ENCODE measurements at regions not wholly inside any gene's neighbourhood (a gene's known extent, or its start where the extent isn't known, plus 50 kb on each side); places are given as distances from the start of the nearest gene placed in this dataset.

DNA sequence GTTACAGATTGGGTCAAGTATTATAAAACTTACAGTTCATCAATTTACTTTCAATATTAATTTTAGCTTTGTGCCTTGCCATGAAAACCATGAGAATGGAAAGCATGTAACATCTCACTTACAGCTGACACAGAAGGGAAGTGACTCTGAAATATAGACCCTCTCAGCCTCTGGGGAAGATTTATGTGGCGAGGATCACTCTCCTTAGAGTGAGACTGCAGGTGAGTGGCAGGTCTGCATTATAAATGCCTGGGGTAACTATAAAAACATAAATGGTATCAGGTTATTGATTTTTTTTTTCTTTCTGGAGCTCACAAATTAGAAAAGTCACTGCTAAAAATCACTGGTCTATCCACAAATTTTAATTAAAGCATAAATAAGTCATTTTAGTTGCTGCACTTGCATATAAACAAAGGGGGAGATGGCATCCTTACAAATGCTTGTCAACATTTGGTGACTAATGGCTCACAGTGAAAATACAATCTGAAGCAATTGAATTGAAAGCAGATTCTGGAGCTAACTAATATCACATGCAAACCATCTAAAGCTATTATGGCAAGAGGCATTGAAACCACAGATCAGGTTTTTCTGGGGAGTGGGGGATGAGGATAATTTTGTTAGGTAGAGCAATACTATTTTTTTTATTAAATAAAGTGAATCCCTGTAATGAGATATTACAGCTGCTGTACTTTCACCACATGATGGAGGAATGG, 200.9 kb downstream of the TM2D1 start:
- no peaks in the 10 kb centered on the region for H3K27me3 ChIP-seq (ENCODE audit: control insufficient read depth in 1 of 2, insufficient read depth in 2 of 2, low read length in 1 of 2)
- no peak for DNase-seq
- no peaks in the 10 kb centered on the region for H3K4me1 ChIP-seq (ENCODE audit: control insufficient read depth in 1 of 2, insufficient read depth in 2 of 2, low read length in 2 of 2)
- H3K27ac ChIP-seq (ENCODE audit: low read depth in 1 of 2, low read length in 2 of 2), result no peak overlapping the region
- H3K9me3 ChIP-seq (ENCODE audit: control insufficient read depth, low read length), result no peaks in the 10 kb centered on the region
- H3K36me3 ChIP-seq (ENCODE audit: control insufficient read depth in 1 of 2, insufficient read depth in 2 of 2, low read length in 1 of 2), result no peaks in the 10 kb centered on the region
- intact Hi-C loops (cut with DNase I), result no loop called here
- H3K4me3 ChIP-seq (ENCODE audit: low read length in 2 of 2), result no peak overlapping the region
- 97 to 100% methylated on average over 1 of the region's 1 CpG for WGBS, 2 donors
- ATAC-seq (ENCODE audit: low FRiP score), result no peak

DNA sequence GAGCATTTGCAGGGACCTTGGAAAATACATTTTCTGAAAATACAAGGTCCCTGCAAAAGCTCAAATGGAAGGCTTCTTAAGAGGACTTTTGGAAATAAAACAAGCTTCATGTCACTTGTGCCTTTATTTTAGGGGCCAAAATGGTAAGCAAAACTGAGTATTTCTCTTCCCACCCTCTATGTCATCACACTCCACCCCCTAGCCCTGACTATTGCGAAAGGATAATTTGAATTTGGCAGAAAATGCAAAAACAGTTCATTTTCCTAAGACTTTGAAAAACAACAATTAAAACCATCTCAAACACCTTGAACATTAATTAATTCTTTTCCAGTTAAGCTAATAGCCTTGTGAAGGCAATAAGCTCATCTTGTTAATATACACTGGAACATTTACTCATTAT, 201.7 kb downstream of the TM2D1 start:
- no peak for ATAC-seq (ENCODE audit: low FRiP score)
- intact Hi-C loops (cut with DNase I), result no loop called here
- WGBS, 2 donors, result 89 to 100% methylated on average over 1 of the region's 1 CpG

DNA sequence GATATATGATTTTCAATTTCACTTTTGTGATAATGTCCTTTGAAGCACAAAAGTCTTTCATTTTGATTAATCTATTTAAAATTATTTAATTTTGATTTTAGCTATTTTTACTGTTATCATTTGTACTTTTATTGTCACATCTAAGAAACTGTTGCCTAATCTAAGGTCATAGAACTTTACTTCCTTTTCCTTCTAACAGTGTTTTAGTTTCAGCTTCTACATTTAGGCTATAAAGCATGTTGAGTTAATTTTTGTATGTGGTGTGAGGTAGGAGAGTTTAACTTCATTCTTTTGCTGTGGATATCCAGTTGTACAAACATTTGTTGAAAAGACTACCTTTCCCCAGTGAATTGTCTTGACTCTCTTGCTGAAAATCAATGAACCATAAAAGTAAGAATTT, 204.5 kb downstream of the TM2D1 start:
- DNase-seq, result no peak
- Histone ChIP-seq H3K27ac (ENCODE audit: low read depth in 1 of 2, low read length in 2 of 2) (no peak overlapping the region), H3K4me1 (ENCODE audit: control insufficient read depth in 1 of 2, insufficient read depth in 2 of 2, low read length in 2 of 2) (no peaks in the 10 kb centered on the region), H3K27me3 (ENCODE audit: control insufficient read depth in 1 of 2, insufficient read depth in 2 of 2, low read length in 1 of 2) (no peaks in the 10 kb centered on the region), H3K4me3 (ENCODE audit: low read length in 2 of 2) (no peak overlapping the region), H3K36me3 (ENCODE audit: control insufficient read depth in 1 of 2, insufficient read depth in 2 of 2, low read length in 1 of 2) (no peaks in the 10 kb centered on the region), H3K9me3 (ENCODE audit: control insufficient read depth, low read length) (no peaks in the 10 kb centered on the region)
- ATAC-seq (ENCODE audit: low FRiP score), result no peak
- intact Hi-C loops (cut with DNase I), result no loop called here

More for the DNA sequence above, 201.7 kb downstream of the TM2D1 start:
- Histone ChIP-seq H3K4me1 (ENCODE audit: control insufficient read depth in 1 of 2, insufficient read depth in 2 of 2, low read length in 2 of 2) (no peaks in the 10 kb centered on the region), H3K27me3 (ENCODE audit: control insufficient read depth in 1 of 2, insufficient read depth in 2 of 2, low read length in 1 of 2) (no peaks in the 10 kb centered on the region), H3K36me3 (ENCODE audit: control insufficient read depth in 1 of 2, insufficient read depth in 2 of 2, low read length in 1 of 2) (no peaks in the 10 kb centered on the region), H3K27ac (ENCODE audit: low read depth in 1 of 2, low read length in 2 of 2) (no peak overlapping the region), H3K9me3 (ENCODE audit: control insufficient read depth, low read length) (no peaks in the 10 kb centered on the region), H3K4me3 (ENCODE audit: low read length in 2 of 2) (no peak overlapping the region)
- DNase-seq, result no peak

DNA sequence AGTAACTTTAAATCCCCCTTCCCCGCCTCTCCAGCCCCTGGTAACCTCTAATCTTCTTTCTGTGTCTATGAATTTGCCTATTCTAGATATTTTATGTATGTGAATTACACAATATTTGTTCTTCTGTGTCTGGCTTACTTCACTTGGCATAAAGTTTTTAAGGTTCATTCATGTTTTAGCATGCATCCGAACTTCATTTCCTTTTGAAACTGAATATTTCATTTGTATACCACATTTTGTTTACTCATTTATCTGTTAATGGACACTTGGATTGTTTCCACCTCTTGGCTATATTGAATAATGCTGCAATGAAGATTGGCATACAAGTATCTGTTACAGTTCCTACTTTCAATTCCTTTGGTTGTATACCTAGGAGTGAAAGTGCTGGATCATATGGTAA, 205.3 kb downstream of the TM2D1 start:
- WGBS, 2 donors, result 87 to 92% methylated on average over 2 of the region's 2 CpGs
- Histone ChIP-seq H3K36me3 (ENCODE audit: control insufficient read depth in 1 of 2, insufficient read depth in 2 of 2, low read length in 1 of 2) (no peaks in the 10 kb centered on the region), H3K9me3 (ENCODE audit: control insufficient read depth, low read length) (no peaks in the 10 kb centered on the region), H3K27ac (ENCODE audit: low read depth in 1 of 2, low read length in 2 of 2) (no peak overlapping the region), H3K4me3 (ENCODE audit: low read length in 2 of 2) (no peak overlapping the region), H3K4me1 (ENCODE audit: control insufficient read depth in 1 of 2, insufficient read depth in 2 of 2, low read length in 2 of 2) (no peaks in the 10 kb centered on the region), H3K27me3 (ENCODE audit: control insufficient read depth in 1 of 2, insufficient read depth in 2 of 2, low read length in 1 of 2) (no peaks in the 10 kb centered on the region)
- intact Hi-C loops (cut with DNase I), result no loop called here
- DNase-seq (no peak), ATAC-seq (ENCODE audit: low FRiP score) (no peak)

DNA sequence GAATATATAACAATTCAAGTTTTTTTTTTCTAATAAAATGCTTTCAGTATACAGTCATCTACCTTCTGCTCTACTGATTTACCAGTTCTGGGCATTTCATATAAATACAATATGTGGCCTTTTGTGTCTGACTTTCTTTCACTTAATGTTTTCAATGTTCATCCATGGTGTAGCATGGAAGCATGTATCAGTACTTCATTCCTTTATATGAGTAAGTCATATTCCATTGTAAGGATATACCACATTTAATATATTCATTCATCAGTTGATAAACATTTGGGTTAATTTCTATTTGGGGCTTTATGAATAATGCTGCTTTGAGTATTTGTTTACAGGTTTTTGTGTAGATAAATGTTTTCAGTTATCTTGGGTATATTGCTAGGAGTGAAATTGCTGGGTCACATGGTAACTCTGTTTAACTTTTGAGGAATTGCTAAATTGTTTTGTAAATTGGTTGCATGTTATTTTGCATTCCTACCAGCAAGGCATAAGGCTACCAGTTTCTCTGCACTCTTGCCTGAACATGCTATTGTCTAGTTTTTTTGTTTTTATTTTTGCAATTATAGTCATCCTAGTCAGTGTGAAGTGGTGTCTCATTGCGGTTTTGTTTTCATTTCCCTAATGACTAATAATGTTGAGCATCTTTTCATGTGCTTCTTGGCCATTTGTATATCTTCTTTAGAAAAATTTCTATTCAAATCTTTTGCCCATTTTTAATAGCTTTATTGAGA, 206.1 kb downstream of the TM2D1 start:
- DNase-seq, result no peak
- H3K27ac ChIP-seq (ENCODE audit: low read depth in 1 of 2, low read length in 2 of 2), result no peak overlapping the region
- no peak overlapping the region for H3K4me3 ChIP-seq (ENCODE audit: low read length in 2 of 2)
- H3K9me3 ChIP-seq (ENCODE audit: control insufficient read depth, low read length), result no peaks in the 10 kb centered on the region
- H3K27me3 ChIP-seq (ENCODE audit: control insufficient read depth in 1 of 2, insufficient read depth in 2 of 2, low read length in 1 of 2), result no peaks in the 10 kb centered on the region
- WGBS, 2 donors, result 94 to 98% methylated on average over 1 of the region's 1 CpG
- intact Hi-C loops (cut with DNase I), result no loop called here
- H3K36me3 ChIP-seq (ENCODE audit: control insufficient read depth in 1 of 2, insufficient read depth in 2 of 2, low read length in 1 of 2), result no peaks in the 10 kb centered on the region
- no peaks in the 10 kb centered on the region for H3K4me1 ChIP-seq (ENCODE audit: control insufficient read depth in 1 of 2, insufficient read depth in 2 of 2, low read length in 2 of 2)
- ATAC-seq (ENCODE audit: low FRiP score), result no peak

DNA sequence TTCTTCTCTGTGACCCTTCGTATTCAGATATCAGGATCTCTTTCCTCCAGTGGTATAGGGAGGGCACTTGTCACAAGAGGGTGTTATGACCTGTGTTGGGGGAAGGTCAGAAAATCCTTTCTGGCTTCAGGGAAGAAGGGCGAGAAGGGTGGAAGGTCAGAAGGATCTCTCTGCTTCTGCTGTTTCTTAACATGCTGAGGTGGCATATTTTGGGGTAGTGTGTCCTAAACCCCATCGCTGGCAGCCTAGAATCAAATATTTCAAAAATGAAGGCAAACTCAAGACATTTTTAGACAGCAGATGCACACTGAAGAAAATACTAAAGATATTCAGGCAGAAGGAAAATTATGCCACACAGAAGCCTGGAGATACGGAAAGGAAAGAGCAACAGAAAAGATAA, 207.6 kb downstream of the TM2D1 start:
- Histone ChIP-seq H3K4me3 (ENCODE audit: low read length in 2 of 2) (no peak overlapping the region), H3K36me3 (ENCODE audit: control insufficient read depth in 1 of 2, insufficient read depth in 2 of 2, low read length in 1 of 2) (no peaks in the 10 kb centered on the region), H3K27ac (ENCODE audit: low read depth in 1 of 2, low read length in 2 of 2) (no peak overlapping the region), H3K4me1 (ENCODE audit: control insufficient read depth in 1 of 2, insufficient read depth in 2 of 2, low read length in 2 of 2) (no peaks in the 10 kb centered on the region), H3K27me3 (ENCODE audit: control insufficient read depth in 1 of 2, insufficient read depth in 2 of 2, low read length in 1 of 2) (no peaks in the 10 kb centered on the region), H3K9me3 (ENCODE audit: control insufficient read depth, low read length) (no peaks in the 10 kb centered on the region)
- DNase-seq (no peak), ATAC-seq (ENCODE audit: low FRiP score) (no peak)
- intact Hi-C loops (cut with DNase I), result no loop called here
- 90 to 93% methylated on average over 4 of the region's 4 CpGs for WGBS, 2 donors

DNA sequence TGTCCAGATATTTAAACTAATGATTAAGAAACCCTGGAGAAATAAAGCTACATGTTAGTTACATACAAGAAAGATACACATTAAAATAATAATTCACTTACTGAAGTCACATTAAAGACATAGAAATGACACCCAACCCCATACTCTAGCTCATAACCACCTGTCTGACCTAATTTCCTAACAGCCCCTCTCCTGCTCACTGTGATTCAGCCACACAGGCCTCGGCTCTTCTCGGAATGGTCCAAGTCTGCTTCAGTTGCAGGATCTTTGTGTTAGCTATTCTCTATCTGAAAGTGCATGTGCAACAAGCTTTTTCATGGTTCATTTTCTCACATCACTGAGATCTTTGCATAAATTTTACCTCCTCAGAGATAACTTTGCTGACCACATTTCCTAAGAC, 209.8 kb downstream of the TM2D1 start:
- no peaks in the 10 kb centered on the region for H3K27me3 ChIP-seq (ENCODE audit: control insufficient read depth in 1 of 2, insufficient read depth in 2 of 2, low read length in 1 of 2)
- H3K36me3 ChIP-seq (ENCODE audit: control insufficient read depth in 1 of 2, insufficient read depth in 2 of 2, low read length in 1 of 2), result no peaks in the 10 kb centered on the region

More for the DNA sequence above, 209.8 kb downstream of the TM2D1 start:
- H3K4me1 ChIP-seq (ENCODE audit: control insufficient read depth in 1 of 2, insufficient read depth in 2 of 2, low read length in 2 of 2), result no peaks in the 10 kb centered on the region
- no peak overlapping the region for H3K4me3 ChIP-seq (ENCODE audit: low read length in 2 of 2)
- ATAC-seq (ENCODE audit: low FRiP score) (no peak), DNase-seq (no peak)
- no peaks in the 10 kb centered on the region for H3K9me3 ChIP-seq (ENCODE audit: control insufficient read depth, low read length)
- WGBS, 2 donors, result 91 to 92% methylated on average over 2 of the region's 2 CpGs
- intact Hi-C loops (cut with DNase I), result no loop called here
- no peak overlapping the region for H3K27ac ChIP-seq (ENCODE audit: low read depth in 1 of 2, low read length in 2 of 2)
